Neuron (in vitro differentiated cells): ENCODE measurements at regions not wholly inside any gene's neighbourhood (a gene's known extent, or its start where the extent isn't known, plus 50 kb on each side); places are given as distances from the start of the nearest gene placed in this dataset.

Source experiments
- H2AFZ ChIP-seq: one replicate; pipeline ENCODE4 v1.6.1; 2013; ENCODE audit warnings: low read depth, mild to moderate bottlenecking, inconsistent platforms, low read length, moderate library complexity
- H3K27me3 ChIP-seq: one replicate; pipeline ENCODE4 v1.6.1; 2013; ENCODE audit warnings: low read length; ENCODE audit not compliant: insufficient read depth
- H3K36me3 ChIP-seq: one replicate; pipeline ENCODE4 v1.6.1; 2013; ENCODE audit warnings: low read length; ENCODE audit not compliant: insufficient read depth
- H3K4me1 ChIP-seq: one replicate; pipeline ENCODE4 v1.6.1; 2013; ENCODE audit warnings: low read length; ENCODE audit not compliant: insufficient read depth
- H3K4me3 ChIP-seq: 2 replicates; pipeline ENCODE4 v1.5.1; 2013; ENCODE audit warnings: mild to moderate bottlenecking, low read length, moderate library complexity
- H3K9me3 ChIP-seq: one replicate; pipeline ENCODE4 v1.6.1; 2013; ENCODE audit warnings: low read length

DNA sequence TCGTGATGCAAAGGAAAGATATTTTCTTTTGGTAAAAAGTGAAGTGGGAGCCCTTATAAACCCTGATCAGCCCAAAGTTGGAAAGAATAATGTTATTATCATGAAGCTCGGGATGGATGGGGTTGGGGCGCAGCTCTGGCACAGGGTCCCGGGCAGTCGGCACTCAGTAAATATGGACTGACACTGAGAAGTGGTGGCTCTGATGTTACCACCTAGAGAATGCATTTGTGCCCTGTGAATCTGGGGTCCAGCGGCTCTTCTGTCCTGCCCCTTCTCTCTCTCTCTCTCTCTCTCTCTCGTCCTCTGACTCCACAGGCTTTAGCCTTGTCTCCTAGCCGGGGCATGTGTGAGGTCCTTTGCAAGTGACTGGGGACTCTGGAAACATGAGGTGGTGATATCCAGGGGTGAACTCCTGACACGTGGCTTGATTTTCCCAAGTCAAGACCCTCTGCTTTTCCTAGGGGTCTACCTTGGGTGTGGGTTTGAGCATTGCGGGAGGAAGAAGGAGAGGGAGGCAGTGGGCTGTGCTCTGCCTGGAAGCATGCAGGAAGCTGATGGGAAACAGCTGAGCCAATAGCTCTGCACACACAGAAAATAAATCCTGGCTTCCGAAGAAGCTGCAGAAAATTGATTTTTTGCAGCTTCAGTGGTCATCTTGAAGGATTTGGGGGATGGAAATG is 162.7 kb downstream of the MACROH2A1 start:
- Histone ChIP-seq H3K9me3 (no peaks in the 10 kb centered on the region), H2AFZ (no peak overlapping the region), H3K4me3 (no peak overlapping the region), H3K27me3 (peaks cover 22% of the 10 kb centered on the region), H3K36me3 (no peaks in the 10 kb centered on the region), H3K4me1 (no peaks in the 10 kb centered on the region)

DNA sequence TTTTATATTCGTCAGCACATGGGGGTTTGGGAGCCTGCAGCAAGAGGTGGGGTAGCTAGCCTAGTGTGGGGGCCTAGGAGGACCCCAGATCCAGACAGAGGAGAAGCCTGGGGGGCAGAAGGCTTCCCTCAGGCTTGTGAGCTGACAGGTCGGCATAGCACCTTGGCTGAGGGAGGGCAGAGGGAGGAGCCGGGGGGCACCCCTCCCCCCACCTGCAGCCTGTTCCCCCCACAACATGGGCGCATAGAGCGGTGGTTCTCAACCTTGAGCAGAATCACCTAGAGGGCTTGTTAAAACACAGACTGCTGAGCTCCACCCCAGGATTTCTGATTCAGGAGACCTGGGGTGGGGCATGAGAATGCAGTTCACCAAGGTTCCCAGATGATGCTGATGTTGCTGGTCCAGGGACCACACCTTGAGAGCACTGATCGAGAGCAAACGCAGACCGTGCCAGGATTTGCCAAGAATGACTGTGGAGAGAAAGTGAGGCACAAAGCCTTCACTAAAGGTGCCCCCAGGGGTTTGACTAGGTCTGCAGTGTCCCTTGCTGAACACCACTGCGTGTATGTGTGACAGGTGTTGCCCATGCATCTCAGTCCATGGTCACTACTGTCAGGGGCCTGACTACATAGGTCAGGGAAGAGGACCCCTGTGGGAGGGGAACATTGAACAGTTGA is 163.3 kb downstream of the MACROH2A1 start:
- Histone ChIP-seq H3K9me3 (no peaks in the 10 kb centered on the region), H3K36me3 (no peaks in the 10 kb centered on the region), H3K4me3 (no peak overlapping the region)

DNA sequence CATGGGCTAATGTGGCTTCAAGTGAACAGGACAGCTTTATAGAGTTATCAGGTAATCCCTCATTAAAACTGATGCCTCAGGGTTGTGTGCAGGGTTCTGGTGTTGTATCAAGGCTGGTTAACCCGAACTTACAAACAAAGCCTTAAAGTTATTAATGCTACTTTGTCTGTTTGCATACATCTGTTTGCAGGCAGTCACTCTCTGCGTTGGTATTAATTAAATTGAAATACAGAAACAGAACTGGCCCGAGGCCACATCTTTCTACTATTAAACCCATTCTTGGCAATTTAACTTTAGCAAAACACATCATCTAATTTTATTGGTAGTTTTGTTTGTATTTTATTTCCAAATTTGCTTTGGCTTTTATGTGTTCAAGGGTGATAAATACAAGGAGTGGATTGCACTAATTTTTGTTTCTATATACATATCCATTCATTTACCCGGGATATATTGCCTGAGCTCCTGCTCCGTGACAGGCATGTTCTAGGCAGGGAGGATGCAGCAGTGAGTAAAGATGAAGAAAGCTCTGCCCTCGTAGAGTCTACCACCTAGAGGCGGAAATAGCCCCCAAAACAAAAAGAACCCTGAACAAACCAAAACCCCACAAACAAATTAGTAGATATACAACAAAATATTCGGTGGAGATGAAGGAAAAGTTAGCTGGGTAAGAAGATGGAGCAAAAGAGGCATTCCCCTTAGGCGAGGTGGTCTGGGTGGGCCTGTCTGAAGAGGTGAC is 164.2 kb downstream of the MACROH2A1 start:
- Histone ChIP-seq H3K4me3 (no peak overlapping the region), H3K9me3 (no peaks in the 10 kb centered on the region), H3K36me3 (no peaks in the 10 kb centered on the region), H3K27me3 (peaks cover 22% of the 10 kb centered on the region), H3K4me1 (no peaks in the 10 kb centered on the region), H2AFZ (no peak overlapping the region)

More for the DNA sequence above, 163.3 kb downstream of the MACROH2A1 start:
- H3K4me1 ChIP-seq, result no peaks in the 10 kb centered on the region
- no peak overlapping the region for H2AFZ ChIP-seq
- peaks cover 22% of the 10 kb centered on the region for H3K27me3 ChIP-seq

DNA sequence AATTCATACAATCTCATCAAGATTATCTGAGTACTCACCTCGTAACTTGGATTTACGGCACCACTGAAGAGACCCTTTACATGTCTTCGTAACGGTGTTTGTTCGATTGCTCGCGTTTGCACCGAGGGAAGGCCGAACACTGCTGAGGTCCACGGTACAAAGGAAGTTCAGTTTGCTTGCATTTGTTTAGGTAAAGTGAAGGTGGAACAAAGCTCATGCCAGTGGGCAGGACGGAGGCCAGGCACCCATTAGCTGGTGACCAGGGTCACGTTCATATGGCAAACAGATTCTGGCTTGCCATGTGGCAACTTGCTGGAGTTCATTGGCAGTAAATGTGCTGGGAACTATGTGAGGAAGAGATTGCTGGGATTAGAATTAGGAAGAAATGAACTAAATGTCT is 164.8 kb downstream of the MACROH2A1 start:
- Histone ChIP-seq H3K4me1 (no peaks in the 10 kb centered on the region), H3K4me3 (no peak overlapping the region), H3K36me3 (no peaks in the 10 kb centered on the region), H2AFZ (no peak overlapping the region), H3K27me3 (peaks cover 22% of the 10 kb centered on the region), H3K9me3 (no peaks in the 10 kb centered on the region)

DNA sequence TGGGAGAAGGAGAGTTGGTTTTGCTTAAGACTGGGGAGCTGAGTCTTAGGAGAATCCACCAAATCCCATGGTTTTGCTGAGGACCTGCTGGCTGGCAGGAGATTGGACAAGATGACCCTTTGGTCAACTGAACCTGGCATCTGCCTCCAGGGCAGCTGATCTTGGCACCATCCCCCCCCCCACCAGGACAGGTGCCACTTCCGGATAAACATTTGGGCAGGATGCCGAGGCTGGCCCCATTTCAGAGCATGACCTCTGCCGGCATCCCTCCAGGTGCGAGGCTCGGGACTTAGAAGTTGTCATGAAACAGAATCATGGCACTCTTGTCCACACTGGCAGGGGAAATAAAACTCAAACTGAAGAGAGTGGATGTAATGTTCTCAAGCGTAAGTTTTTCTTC is 165.6 kb downstream of the MACROH2A1 start:
- H3K27me3 ChIP-seq, result peaks cover 22% of the 10 kb centered on the region
- H3K36me3 ChIP-seq, result no peaks in the 10 kb centered on the region
- no peaks in the 10 kb centered on the region for H3K9me3 ChIP-seq
- H3K4me1 ChIP-seq, result no peaks in the 10 kb centered on the region
- no peak overlapping the region for H2AFZ ChIP-seq
- H3K4me3 ChIP-seq, result no peak overlapping the region

DNA sequence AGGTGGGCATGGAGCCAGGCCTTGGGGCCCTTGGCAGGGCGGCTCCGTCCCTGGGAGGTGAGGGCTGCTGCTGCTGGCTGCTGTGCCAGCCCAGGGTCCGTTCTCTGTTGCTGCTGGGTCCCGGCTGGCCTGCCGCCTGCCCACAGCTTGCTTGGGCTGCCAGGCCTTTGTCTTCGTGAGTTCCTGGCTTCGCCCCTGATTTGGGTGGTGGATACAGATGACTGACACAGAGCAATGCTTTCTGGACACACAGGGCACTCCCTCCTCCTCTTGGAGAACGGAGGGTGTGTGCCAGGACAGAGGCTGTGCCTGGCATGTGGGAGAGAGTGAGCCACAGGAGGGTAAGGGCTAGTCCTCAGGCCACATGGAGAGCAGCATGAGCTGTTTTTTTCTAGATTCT is 166.1 kb downstream of the MACROH2A1 start:
- Histone ChIP-seq H3K9me3 (no peaks in the 10 kb centered on the region), H3K27me3 (peaks cover 22% of the 10 kb centered on the region), H2AFZ (no peak overlapping the region), H3K4me1 (no peaks in the 10 kb centered on the region), H3K4me3 (no peak overlapping the region), H3K36me3 (no peaks in the 10 kb centered on the region)

DNA sequence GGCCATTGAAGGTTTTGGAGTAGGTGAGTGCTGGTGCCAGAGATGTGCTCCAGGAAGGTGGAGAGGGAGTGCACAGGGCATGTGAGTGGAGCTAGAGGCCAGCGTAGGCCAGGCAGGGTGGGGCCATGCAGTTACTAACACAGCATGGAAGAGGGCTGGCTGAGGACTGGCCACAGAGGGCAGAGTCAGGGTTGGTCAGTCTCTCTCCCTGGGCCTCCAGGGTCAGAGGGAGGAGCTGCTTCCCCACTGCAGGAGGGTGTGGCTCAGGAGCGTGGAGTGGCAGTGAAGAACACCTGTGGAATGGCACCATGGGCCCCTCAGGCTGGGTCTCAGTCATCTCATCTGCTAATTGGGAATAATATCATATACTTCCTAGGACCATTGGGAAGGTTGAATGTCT is 167.7 kb downstream of the MACROH2A1 start:
- Histone ChIP-seq H3K36me3 (no peaks in the 10 kb centered on the region), H2AFZ (no peak overlapping the region), H3K27me3 (peaks cover 26% of the 10 kb centered on the region), H3K4me1 (no peaks in the 10 kb centered on the region), H3K9me3 (no peaks in the 10 kb centered on the region), H3K4me3 (no peak overlapping the region)

DNA sequence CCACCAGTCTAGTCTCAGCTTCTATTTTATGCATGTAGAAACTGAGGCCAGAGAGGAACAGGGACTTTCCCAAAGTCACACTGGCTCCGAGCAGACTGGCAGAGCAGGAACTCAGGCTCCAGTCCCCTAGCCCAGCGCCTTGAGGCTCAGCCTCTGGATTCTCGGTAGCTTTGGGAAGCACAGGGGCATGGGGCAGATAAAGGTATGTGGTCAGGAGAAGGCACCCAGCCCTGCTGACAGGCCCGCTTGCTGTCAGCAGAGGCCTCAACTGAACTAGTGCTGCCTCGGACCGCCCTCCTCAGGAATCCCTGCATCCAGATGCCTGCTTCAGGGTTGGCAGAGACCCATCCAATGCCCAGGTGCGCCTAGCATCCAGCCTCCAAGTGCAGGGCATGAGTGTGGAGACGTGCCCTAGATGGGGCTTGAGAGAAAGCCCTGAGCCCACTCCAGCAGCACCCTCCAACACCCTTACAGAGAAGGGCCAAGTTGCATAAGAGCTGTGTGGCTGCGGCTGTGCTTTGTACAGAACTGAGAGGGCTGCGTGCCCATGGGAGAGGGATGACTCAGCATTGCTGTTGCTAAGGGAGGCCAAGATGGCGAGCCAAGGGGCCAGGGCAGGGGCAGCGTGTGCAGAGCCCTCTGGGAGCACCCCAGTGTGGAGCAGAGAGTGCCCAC is 168.6 kb downstream of the MACROH2A1 start:
- Histone ChIP-seq H3K36me3 (no peaks in the 10 kb centered on the region), H2AFZ (no peak overlapping the region), H3K4me1 (no peaks in the 10 kb centered on the region), H3K9me3 (no peaks in the 10 kb centered on the region), H3K4me3 (no peak overlapping the region), H3K27me3 (peaks cover 22% of the 10 kb centered on the region)

DNA sequence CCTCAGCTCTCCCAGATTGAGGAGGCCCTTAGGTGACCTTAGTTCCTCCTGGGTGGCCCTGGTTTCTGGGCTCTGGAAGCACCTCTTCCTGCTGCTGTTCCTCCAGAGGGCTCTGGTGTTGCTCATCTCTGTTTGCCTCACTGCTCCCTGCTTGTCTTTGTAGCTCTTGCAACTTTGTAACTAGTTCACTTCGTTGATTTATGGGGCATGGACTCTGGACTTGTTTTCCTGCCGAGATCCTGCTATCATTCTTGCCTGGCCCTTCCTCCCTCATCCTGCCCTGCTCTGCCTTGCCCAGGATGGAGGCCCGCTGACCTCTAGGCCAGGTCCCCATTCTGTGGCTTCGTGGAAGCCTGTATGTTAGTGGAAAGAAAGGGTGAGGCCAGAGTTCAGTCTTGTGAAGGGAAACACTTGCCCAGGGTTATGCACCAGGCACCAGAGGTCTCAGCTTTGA is 169.3 kb downstream of the MACROH2A1 start:
- Histone ChIP-seq H2AFZ (no peak overlapping the region), H3K36me3 (no peaks in the 10 kb centered on the region), H3K4me1 (no peaks in the 10 kb centered on the region), H3K9me3 (no peaks in the 10 kb centered on the region), H3K27me3 (peaks cover 18% of the 10 kb centered on the region), H3K4me3 (no peak overlapping the region)

DNA sequence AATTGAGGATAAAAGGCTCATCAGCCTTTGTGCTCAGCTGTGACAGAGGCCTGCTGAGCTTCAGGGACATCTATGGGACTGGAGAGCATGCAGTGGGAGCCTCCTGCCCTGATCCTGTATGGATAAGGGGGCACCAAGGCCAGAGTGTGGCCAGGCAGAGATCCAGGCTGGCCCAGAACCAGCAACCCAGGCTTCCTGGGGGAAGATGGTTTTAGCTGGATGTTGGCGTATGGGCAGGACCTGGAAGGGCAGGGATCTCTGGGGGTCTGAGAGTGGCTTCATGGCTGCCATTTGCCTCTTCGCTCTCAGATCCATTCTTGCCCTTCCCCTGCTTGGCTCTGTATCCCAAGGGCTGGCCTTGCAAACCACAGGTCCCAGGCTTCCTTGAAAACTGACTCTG is 169.9 kb downstream of the MACROH2A1 start:
- H3K4me1 ChIP-seq, result no peaks in the 10 kb centered on the region
- H3K4me3 ChIP-seq, result no peak overlapping the region
- peaks cover 17% of the 10 kb centered on the region for H3K27me3 ChIP-seq
- H2AFZ ChIP-seq, result no peak overlapping the region
- H3K9me3 ChIP-seq, result no peaks in the 10 kb centered on the region
- H3K36me3 ChIP-seq, result no peaks in the 10 kb centered on the region

DNA sequence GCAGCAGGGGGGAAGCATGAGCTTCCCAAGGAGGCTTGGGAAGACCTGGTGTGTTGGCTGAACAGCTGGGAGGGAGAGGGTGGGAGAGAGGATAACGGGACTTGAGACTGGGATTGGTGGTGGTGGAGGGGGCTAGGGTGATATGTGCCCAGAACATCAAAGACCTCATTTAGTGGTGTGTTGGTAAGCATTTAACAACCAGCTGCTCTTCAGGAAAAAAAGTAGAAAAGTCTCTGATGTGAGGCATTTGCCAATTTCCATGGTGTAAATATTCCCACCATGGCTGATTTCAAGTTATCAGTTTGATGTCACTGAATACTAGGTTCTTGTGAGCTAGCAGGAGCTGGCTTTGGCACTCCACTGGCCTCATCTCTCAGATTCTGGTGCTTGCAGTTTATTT is 170.8 kb downstream of the MACROH2A1 start:
- Histone ChIP-seq H3K27me3 (peaks cover 12% of the 10 kb centered on the region), H3K36me3 (no peaks in the 10 kb centered on the region), H3K9me3 (no peaks in the 10 kb centered on the region), H3K4me3 (no peak overlapping the region), H3K4me1 (no peaks in the 10 kb centered on the region), H2AFZ (no peak overlapping the region)

DNA sequence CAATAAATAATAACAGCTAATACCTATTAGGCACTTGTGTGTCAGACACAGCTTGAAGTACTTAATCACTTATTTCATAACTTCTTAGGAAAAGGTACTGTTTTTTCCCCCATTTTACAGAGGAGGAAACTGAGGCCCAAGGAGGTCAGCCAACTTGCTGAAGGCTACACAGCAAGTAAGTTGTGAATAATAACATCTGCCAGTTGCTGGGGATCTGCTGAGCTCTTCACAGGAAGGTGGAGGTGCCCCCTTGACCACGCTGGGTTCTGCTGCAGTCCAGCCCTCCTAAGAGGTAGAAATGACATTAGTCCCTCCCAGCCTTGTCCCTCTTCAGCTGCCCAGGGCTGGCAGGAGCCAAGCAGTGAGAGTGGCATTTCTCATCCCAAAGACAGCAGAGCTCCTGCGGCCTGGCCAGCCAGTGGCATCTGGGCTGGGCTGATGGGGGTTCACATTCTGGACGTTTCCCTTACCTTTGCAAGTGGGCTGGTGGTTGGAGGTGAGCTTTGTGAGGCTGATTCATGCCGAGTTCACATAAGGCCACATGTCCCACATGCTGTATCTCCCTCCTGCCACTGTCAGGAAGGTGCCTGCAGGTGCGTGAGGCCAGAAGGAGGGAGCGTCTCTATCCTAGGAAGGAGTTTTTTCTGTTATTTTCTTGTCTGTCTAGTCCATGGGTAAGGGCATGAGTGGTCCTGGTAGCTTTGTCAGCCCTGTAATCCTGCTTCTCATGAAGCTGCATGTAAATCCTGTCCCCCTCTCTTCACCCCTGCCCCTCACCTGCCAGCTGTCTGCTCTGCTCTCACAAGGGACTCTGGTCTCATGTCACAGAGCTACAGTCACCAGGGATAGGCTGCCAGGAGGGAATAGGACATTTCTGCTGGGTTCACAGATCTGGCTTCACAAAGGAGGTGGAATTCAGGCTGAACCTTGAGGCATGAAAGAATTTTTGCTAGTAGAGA is 171.7 kb downstream of the MACROH2A1 start:
- Histone ChIP-seq H3K4me3 (no peak overlapping the region), H2AFZ (no peak overlapping the region), H3K4me1 (no peaks in the 10 kb centered on the region), H3K9me3 (no peaks in the 10 kb centered on the region), H3K36me3 (no peaks in the 10 kb centered on the region), H3K27me3 (peaks cover 12% of the 10 kb centered on the region)
